Endothelial cell of umbilical vein (primary cell): ENCODE measurements at regions not wholly inside any gene's neighbourhood (a gene's known extent, or its start where the extent isn't known, plus 50 kb on each side); places are given as distances from the start of the nearest gene placed in this dataset.

Experiments
- BruUV-seq: library from RNA; stranded (reverse); fragments of 400-500 nt; replicated peaks from 2 replicates; lab custom pipeline; 2021; lab: Mats Ljungman, UMichigan
- CTCF ChIA-PET: fragments of 300-600, 350-600 bp; sonication (Branson Sonifier 250); formaldehyde crosslinking; loops from one replicate; lab custom pipeline; 2021; ENCODE audit warnings: antibody characterized with exemption, inconsistent platforms; lab: Charles Lee
- POLR2A ChIA-PET: fragments of 300-600, 350-600 bp; sonication (Branson Sonifier 250); formaldehyde crosslinking; loops from one replicate; lab custom pipeline; 2021; ENCODE audit warnings: antibody characterized with exemption, inconsistent platforms; lab: Charles Lee
- DNase-seq: peaks from one replicate; pipeline ENCODE4 v3.0.0-alpha.2; 2011; ENCODE audit warnings: low read depth, low spot score
- FAIRE-seq: peaks from 2 replicates; lab custom pipeline; 2011; peaks lifted over from hg19 to GRCh38; lab: Jason Lieb, UNC
- H2AFZ ChIP-seq: 2 replicates; pipeline ENCODE4 v1.6.0; 2012; ENCODE audit warnings: low read depth, low read length, control low read depth, inconsistent platforms
- H3K27ac ChIP-seq: 2 replicates; pipeline ENCODE4 v1.5.1; 2011; ENCODE audit warnings: low read depth, mild to moderate bottlenecking, control low read depth, low read length, moderate library complexity; ENCODE audit not compliant: insufficient read depth
- H3K27me3 ChIP-seq, 2 experiments: 2 replicates each; pipeline versions ENCODE4 v1.6.0 to v1.6.1; 2011; ENCODE audit warnings: low read length in 2 of 2, mixed read lengths in 1 of 2; ENCODE audit not compliant: control insufficient read depth in 2 of 2, insufficient read depth in 2 of 2
- H3K36me3 ChIP-seq, 2 experiments: 2 replicates in 1 of 2; 3 replicates in 1 of 2; pipeline ENCODE4 v1.5.1; 2011; ENCODE audit warnings: low read length in 2 of 2, mild to moderate bottlenecking in 1 of 2, moderate library complexity in 1 of 2; ENCODE audit not compliant: control insufficient read depth in 2 of 2, insufficient read depth in 2 of 2; ENCODE audit errors: extremely low read depth in 1 of 2
- H3K4me1 ChIP-seq: 3 replicates; pipeline ENCODE4 v1.5.1; 2011; ENCODE audit warnings: mild to moderate bottlenecking, low read length; ENCODE audit not compliant: control insufficient read depth, insufficient read depth; ENCODE audit errors: extremely low read depth
- H3K4me2 ChIP-seq: 2 replicates; pipeline ENCODE4 v1.6.1; 2011; ENCODE audit warnings: low read length, control low read depth, mixed read lengths; ENCODE audit not compliant: insufficient read depth
- H3K4me3 ChIP-seq, 3 experiments: fragments of 200-600 bp in 1 of 3; sonication (generic), shearing (Covaris generic) in 1 of 3; replicated peaks in 1 of 3; 2 replicates each; pipeline ENCODE4 v1.5.1; 2011 to 2016; ENCODE audit warnings: control low read depth in 3 of 3, low read length in 3 of 3, mild to moderate bottlenecking in 2 of 3, inconsistent platforms in 1 of 3, low read depth in 1 of 3, moderate library complexity in 1 of 3; ENCODE audit not compliant: insufficient read depth in 1 of 3
- H3K79me2 ChIP-seq: 2 replicates; pipeline ENCODE4 v1.6.0; 2012; ENCODE audit warnings: low read length, inconsistent platforms; ENCODE audit not compliant: control insufficient read depth, insufficient read depth
- H3K9ac ChIP-seq: replicated peaks from 2 replicates; pipeline ENCODE3; 2011; ENCODE audit warnings: low read length, control low read depth; ENCODE audit not compliant: insufficient read depth; ENCODE audit errors: extremely low read depth
- H3K9me1 ChIP-seq: replicated peaks from 3 replicates; pipeline ENCODE4 v1.6.0; 2011; ENCODE audit warnings: mild to moderate bottlenecking, low read length; ENCODE audit not compliant: control insufficient read depth, insufficient read depth; ENCODE audit errors: extremely low read depth
- H3K9me3 ChIP-seq: replicated peaks from 2 replicates; pipeline ENCODE4 v1.5.1; 2012; ENCODE audit warnings: low read length, inconsistent platforms; ENCODE audit not compliant: control insufficient read depth, insufficient read depth
- H4K20me1 ChIP-seq: replicated peaks from 2 replicates; pipeline ENCODE3; 2011; ENCODE audit warnings: mild to moderate bottlenecking, low read length; ENCODE audit not compliant: control insufficient read depth, insufficient read depth; ENCODE audit errors: extremely low read depth
- CTCF ChIP-seq, 2 donors: IDR thresholded peaks; 1 replicate in 1 of 2; 2 replicates in 1 of 2; pipeline ENCODE4 v1.5.1; 2011; ENCODE audit warnings: low read length in 2 of 2, mild to moderate bottlenecking in 2 of 2, moderate library complexity in 2 of 2, control low read depth in 1 of 2, inconsistent platforms in 1 of 2, low read depth in 1 of 2; ENCODE audit not compliant: insufficient read depth in 1 of 2; ENCODE audit errors: extremely low read depth in 1 of 2
- EZH2 ChIP-seq: IDR thresholded peaks from 2 replicates; pipeline ENCODE4 v1.6.1; 2012; ENCODE audit warnings: borderline replicate concordance, low read depth, mild to moderate bottlenecking, moderate library complexity, low read length, inconsistent platforms; ENCODE audit not compliant: severe bottlenecking
- FOS ChIP-seq: IDR thresholded peaks from 2 replicates; pipeline ENCODE4 v1.6.1; 2011; ENCODE audit warnings: mild to moderate bottlenecking, low read length, moderate library complexity, borderline replicate concordance; ENCODE audit not compliant: insufficient read depth
- GATA2 ChIP-seq: IDR thresholded peaks from 2 replicates; pipeline ENCODE4 v1.7.0; 2011; ENCODE audit warnings: low read depth, mild to moderate bottlenecking, moderate library complexity, mixed read lengths, low read length; ENCODE audit not compliant: insufficient read length, insufficient read depth
- JUN ChIP-seq: IDR thresholded peaks from 2 replicates; pipeline ENCODE4 v1.6.1; 2011; ENCODE audit warnings: borderline replicate concordance, low read depth; ENCODE audit not compliant: insufficient read length, insufficient read depth
- MAX ChIP-seq: IDR thresholded peaks from 2 replicates; pipeline ENCODE4 v1.6.1; 2011; ENCODE audit not compliant: insufficient read depth, insufficient read length
- MYC ChIP-seq: IDR thresholded peaks from one replicate; pipeline ENCODE4 v1.6.1; 2011; ENCODE audit warnings: mild to moderate bottlenecking, low read depth, low read length
- POLR2A ChIP-seq: IDR thresholded peaks from 2 replicates; pipeline ENCODE4 v1.6.1; 2012; ENCODE audit warnings: low read depth, mild to moderate bottlenecking, control low read depth, low read length
- POLR2AphosphoS5 ChIP-seq: IDR thresholded peaks from 2 replicates; pipeline ENCODE4 v1.6.1; 2012; ENCODE audit warnings: low read depth, mild to moderate bottlenecking, control low read depth, low read length, moderate library complexity; ENCODE audit not compliant: insufficient read depth
- dilution Hi-C: fragments of 300-500 bp; cut with MboI; formaldehyde crosslinking; loops from one replicate; pipeline ENCODE4 v1.15.0; 2019; ENCODE audit warnings: low sequenced_read_pairs; ENCODE audit not compliant: extremely low pct_ligation_motif_present
- intact Hi-C: fragments of 100-400 bp; cut with micrococcal nuclease; formaldehyde crosslinking; loops from one replicate; pipeline ENCODE4 v1.10.0; 2022

GRCh38 chr5:170171811-170172210 is 61.0 kb upstream of the C5orf58 start:
- no peaks in the 10 kb centered on the region for H3K9me1 ChIP-seq
- DNase-seq (no peak), FAIRE-seq (no peak)
- no peaks in the 10 kb centered on the region for H3K9me3 ChIP-seq
- H3K27me3 ChIP-seq, result no peaks in the 10 kb centered on the region
- H3K27ac ChIP-seq, result no peak overlapping the region
- intact Hi-C loops (no loop called here), dilution Hi-C loops (no loop called here)
- POLR2A ChIA-PET, result no interaction called here
- H3K4me1 ChIP-seq, result no peaks in the 10 kb centered on the region
- no peaks in the 10 kb centered on the region for H3K79me2 ChIP-seq
- H3K4me2 ChIP-seq, result no peak overlapping the region
- no peak overlapping the region for H3K9ac ChIP-seq
- CTCF ChIA-PET, result interaction anchor here (2.9 kb wide), 1 partner anchor 12 kb away, joined by 14 read pairs; no protein-coding TSS in a partner anchor
- no peak overlapping the region for H3K4me3 ChIP-seq
- no TSS peak for BruUV-seq
- no peaks in the 10 kb centered on the region for H3K36me3 ChIP-seq
- H4K20me1 ChIP-seq, result no peaks in the 10 kb centered on the region
- TF ChIP-seq JUN (no peak), POLR2AphosphoS5 (no peak), GATA2 (no peak), CTCF (IDR thresholded peaks at IDR 0.05; ENCODE audit: extremely low read depth in 1 of 2, insufficient read depth in 1 of 2, low read depth in 1 of 2, low read length in 2 of 2) (no peak), POLR2A (no peak), FOS (no peak), MYC (no peak), MAX (no peak), EZH2 (no peak)
- H2AFZ ChIP-seq, result no peak overlapping the region
